Activated CD4-positive, alpha-beta T cell treated with anti-CD3 and anti-CD28 coated beads, Interleukin-2, Interleukin-6, amounts not matched to agents 100 ng/mL and 50 ng/mL, durations not matched to agents 16 hours and 8 hours (primary cell): ENCODE measurements at regions not wholly inside any gene's neighbourhood (a gene's known extent, or its start where the extent isn't known, plus 50 kb on each side); places are given as distances from the start of the nearest gene placed in this dataset.

ENCODE experiments used
- DNase-seq: peaks from one replicate; pipeline ENCODE4 v3.0.0-alpha.2; 2020

GRCh38 chr10:111522551-111522950 lies 445.7 kb downstream of the ADRA2A start:
- DNase-seq: no peak

- DNase-seq: no peak
Observed at GRCh38 chr10:111523016-111523415, 446.2 kb downstream of the ADRA2A start.

- no peak for DNase-seq
Observed at GRCh38 chr10:111524134-111524533, 447.3 kb downstream of the ADRA2A start.

- no peak for DNase-seq
Observed at GRCh38 chr10:111525696-111526095, 448.9 kb downstream of the ADRA2A start.

GRCh38 chr10:111531690-111532089 lies 454.9 kb downstream of the ADRA2A start:
- no peak for DNase-seq

GRCh38 chr10:111532139-111532538 lies 455.3 kb downstream of the ADRA2A start:
- DNase-seq: no peak

GRCh38 chr10:111539246-111539645 lies 462.4 kb downstream of the ADRA2A start:
- no peak for DNase-seq

- DNase-seq: no peak
Observed at GRCh38 chr10:111543854-111544253, 467.0 kb downstream of the ADRA2A start.

- no peak for DNase-seq
Observed at GRCh38 chr10:111545861-111546605, 469.2 kb downstream of the ADRA2A start.

- DNase-seq: no peak
Observed at GRCh38 chr10:111548084-111548726, 471.4 kb downstream of the ADRA2A start.

GRCh38 chr10:111551001-111551400 lies 474.2 kb downstream of the ADRA2A start:
- DNase-seq: no peak

- no peak for DNase-seq
Observed at GRCh38 chr10:111556666-111557065, 479.8 kb downstream of the ADRA2A start.

GRCh38 chr10:111558211-111558610 lies 481.4 kb downstream of the ADRA2A start:
- no peak for DNase-seq

GRCh38 chr10:111560027-111560426 lies 483.2 kb downstream of the ADRA2A start:
- no peak for DNase-seq

GRCh38 chr10:111561124-111561523 lies 484.3 kb downstream of the ADRA2A start:
- no peak for DNase-seq

- no peak for DNase-seq
Observed at GRCh38 chr10:111565542-111565941, 488.7 kb downstream of the ADRA2A start.

GRCh38 chr10:111578076-111578475 lies 501.2 kb downstream of the ADRA2A start:
- no peak for DNase-seq

- no peak for DNase-seq
Observed at GRCh38 chr10:111579473-111579872, 502.6 kb downstream of the ADRA2A start.

- DNase-seq: no peak
Observed at GRCh38 chr10:111590703-111591102, 513.9 kb downstream of the ADRA2A start.

- no peak for DNase-seq
Observed at GRCh38 chr10:111593578-111593977, 516.7 kb downstream of the ADRA2A start.

GRCh38 chr10:111595173-111595572 lies 518.3 kb downstream of the ADRA2A start:
- DNase-seq: no peak

- peak; percentile 63 for DNase-seq
Observed at GRCh38 chr10:111598433-111599059, 521.7 kb downstream of the ADRA2A start.

GRCh38 chr10:111599943-111600342 lies 523.1 kb downstream of the ADRA2A start:
- no peak for DNase-seq

- no peak for DNase-seq
Observed at GRCh38 chr10:111600772-111601171, 523.9 kb downstream of the ADRA2A start.
